ENCODE measurements at regions not wholly inside any gene's neighbourhood (a gene's known extent, or its start where the extent isn't known, plus 50 kb on each side); places are given as distances from the start of the nearest gene placed in this dataset.

GRCh38 chr16:9449597-9449996 is 358.2 kb downstream of the HAPSTR1 start:
- TF ChIP-seq EZH2phosphoT487 (IDR thresholded peaks at IDR 0.05; ENCODE audit: borderline replicate concordance, low read length) (no peak), CTCF (IDR thresholded peaks at IDR 0.05; ENCODE audit: low read depth, low read length, poor library complexity, severe bottlenecking) (no peak)
- Histone ChIP-seq H3K9me3 (ENCODE audit: control insufficient read depth, insufficient read depth, low read length) (no peaks in the 10 kb centered on the region), H3K79me2 (ENCODE audit: control insufficient read depth, low read length) (no peaks in the 10 kb centered on the region), H3K4me2 (ENCODE audit: low read length) (no peak overlapping the region), H3K4me3 (ENCODE audit: low read length) (no peak overlapping the region), H4K20me1 (ENCODE audit: control insufficient read depth, insufficient read depth, low read depth, low read length) (no peaks in the 10 kb centered on the region), H3K9me2 (replicated peaks; ENCODE audit: control insufficient read depth, low read length) (no peaks in the 10 kb centered on the region), H3K36me3 (ENCODE audit: control insufficient read depth, low read length) (no peaks in the 10 kb centered on the region), H3K27ac (ENCODE audit: low read depth, low read length) (no peak overlapping the region), H3K27me3 (ENCODE audit: control insufficient read depth, low read length) (no peaks in the 10 kb centered on the region), H3F3A (ENCODE audit: control insufficient read depth, insufficient read depth) (no peaks in the 10 kb centered on the region), H3K4me1 (ENCODE audit: control insufficient read depth, low read length) (no peaks in the 10 kb centered on the region)

- no peaks in the 10 kb centered on the region for H3K79me2 ChIP-seq (ENCODE audit: control insufficient read depth, low read length)
- H4K20me1 ChIP-seq (ENCODE audit: control insufficient read depth, insufficient read depth, low read depth, low read length), result no peaks in the 10 kb centered on the region
- no peak for TF ChIP-seq CTCF (IDR thresholded peaks at IDR 0.05; ENCODE audit: low read depth, low read length, poor library complexity, severe bottlenecking)
- no peak for TF ChIP-seq EZH2phosphoT487 (IDR thresholded peaks at IDR 0.05; ENCODE audit: borderline replicate concordance, low read length)
- H3K4me2 ChIP-seq (ENCODE audit: low read length), result no peak overlapping the region
- no peak overlapping the region for H3K27ac ChIP-seq (ENCODE audit: low read depth, low read length)
- no peaks in the 10 kb centered on the region for H3K27me3 ChIP-seq (ENCODE audit: control insufficient read depth, low read length)
- no peaks in the 10 kb centered on the region for H3K9me2 ChIP-seq (replicated peaks; ENCODE audit: control insufficient read depth, low read length)
- H3F3A ChIP-seq (ENCODE audit: control insufficient read depth, insufficient read depth), result no peaks in the 10 kb centered on the region
- H3K36me3 ChIP-seq (ENCODE audit: control insufficient read depth, low read length), result no peaks in the 10 kb centered on the region
- no peaks in the 10 kb centered on the region for H3K4me1 ChIP-seq (ENCODE audit: control insufficient read depth, low read length)
- H3K4me3 ChIP-seq (ENCODE audit: low read length), result no peak overlapping the region
- no peaks in the 10 kb centered on the region for H3K9me3 ChIP-seq (ENCODE audit: control insufficient read depth, insufficient read depth, low read length)
Observed at GRCh38 chr16:9457215-9457614, 365.8 kb downstream of the HAPSTR1 start.

- no peaks in the 10 kb centered on the region for H3K79me2 ChIP-seq (ENCODE audit: control insufficient read depth, low read length)
- H3K27ac ChIP-seq (ENCODE audit: low read depth, low read length), result no peak overlapping the region
- no peaks in the 10 kb centered on the region for H3K9me3 ChIP-seq (ENCODE audit: control insufficient read depth, insufficient read depth, low read length)
- TF ChIP-seq CTCF (IDR thresholded peaks at IDR 0.05; ENCODE audit: low read depth, low read length, poor library complexity, severe bottlenecking), result no peak
- TF ChIP-seq EZH2phosphoT487 (IDR thresholded peaks at IDR 0.05; ENCODE audit: borderline replicate concordance, low read length), result no peak
- no peak overlapping the region for H3K4me2 ChIP-seq (ENCODE audit: low read length)
- no peaks in the 10 kb centered on the region for H3K4me1 ChIP-seq (ENCODE audit: control insufficient read depth, low read length)
- H3F3A ChIP-seq (ENCODE audit: control insufficient read depth, insufficient read depth), result no peaks in the 10 kb centered on the region
- no peaks in the 10 kb centered on the region for H3K36me3 ChIP-seq (ENCODE audit: control insufficient read depth, low read length)
- H3K9me2 ChIP-seq (replicated peaks; ENCODE audit: control insufficient read depth, low read length), result no peaks in the 10 kb centered on the region
- no peaks in the 10 kb centered on the region for H3K27me3 ChIP-seq (ENCODE audit: control insufficient read depth, low read length)
- no peaks in the 10 kb centered on the region for H4K20me1 ChIP-seq (ENCODE audit: control insufficient read depth, insufficient read depth, low read depth, low read length)
- no peak overlapping the region for H3K4me3 ChIP-seq (ENCODE audit: low read length)
Observed at GRCh38 chr16:9458816-9459215, 367.4 kb downstream of the HAPSTR1 start.

- H3K27ac ChIP-seq (ENCODE audit: low read depth, low read length), result no peak overlapping the region
- H3F3A ChIP-seq (ENCODE audit: control insufficient read depth, insufficient read depth), result no peaks in the 10 kb centered on the region
- H3K9me2 ChIP-seq (replicated peaks; ENCODE audit: control insufficient read depth, low read length), result no peaks in the 10 kb centered on the region
- no peak for TF ChIP-seq EZH2phosphoT487 (IDR thresholded peaks at IDR 0.05; ENCODE audit: borderline replicate concordance, low read length)
- no peak for TF ChIP-seq CTCF (IDR thresholded peaks at IDR 0.05; ENCODE audit: low read depth, low read length, poor library complexity, severe bottlenecking)
- no peaks in the 10 kb centered on the region for H3K4me1 ChIP-seq (ENCODE audit: control insufficient read depth, low read length)
- H3K79me2 ChIP-seq (ENCODE audit: control insufficient read depth, low read length), result no peaks in the 10 kb centered on the region
- no peaks in the 10 kb centered on the region for H4K20me1 ChIP-seq (ENCODE audit: control insufficient read depth, insufficient read depth, low read depth, low read length)
- no peaks in the 10 kb centered on the region for H3K9me3 ChIP-seq (ENCODE audit: control insufficient read depth, insufficient read depth, low read length)
- H3K27me3 ChIP-seq (ENCODE audit: control insufficient read depth, low read length), result no peaks in the 10 kb centered on the region
- H3K36me3 ChIP-seq (ENCODE audit: control insufficient read depth, low read length), result no peaks in the 10 kb centered on the region
- no peak overlapping the region for H3K4me2 ChIP-seq (ENCODE audit: low read length)
- H3K4me3 ChIP-seq (ENCODE audit: low read length), result no peak overlapping the region
Observed at GRCh38 chr16:9462984-9463383, 371.5 kb downstream of the HAPSTR1 start.

All from DOHH2 (cell line).